ENCODE measurements at regions not wholly inside any gene's neighbourhood (a gene's known extent, or its start where the extent isn't known, plus 50 kb on each side); places are given as distances from the start of the nearest gene placed in this dataset.
"Not testable (repeated sequence)": the region's sequence is repeated elsewhere in the genome, so short reads cannot be mapped to it uniquely, and the experiment has no call there.

DNA sequence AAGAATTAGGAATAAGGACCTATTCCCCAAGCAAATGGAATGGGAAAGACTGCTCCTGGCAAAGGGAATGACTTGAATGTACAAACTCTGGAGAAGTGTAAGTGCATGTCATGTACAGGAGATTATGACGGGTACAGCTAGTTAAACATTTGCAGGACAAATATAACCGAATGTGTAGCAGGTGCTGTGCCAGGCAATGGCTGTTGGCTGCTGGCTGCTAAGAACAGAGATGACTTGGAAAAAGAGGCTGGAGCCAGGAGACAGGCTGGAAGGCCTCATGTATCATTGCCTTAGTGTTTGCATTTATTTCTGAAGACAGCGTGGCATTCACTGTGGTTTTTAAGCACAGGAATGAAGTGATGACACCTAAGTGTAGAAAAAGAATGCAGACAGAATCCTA is 136.8 kb downstream of the TTC8 start:
- TF ChIP-seq GATA1 (IDR thresholded peaks at IDR 0.05; ENCODE audit: low read depth, low read length): no peak
- TF ChIP-seq POLR2A (IDR thresholded peaks at IDR 0.05; ENCODE audit: low read length): no peak
- no peak for DNase-seq

DNA sequence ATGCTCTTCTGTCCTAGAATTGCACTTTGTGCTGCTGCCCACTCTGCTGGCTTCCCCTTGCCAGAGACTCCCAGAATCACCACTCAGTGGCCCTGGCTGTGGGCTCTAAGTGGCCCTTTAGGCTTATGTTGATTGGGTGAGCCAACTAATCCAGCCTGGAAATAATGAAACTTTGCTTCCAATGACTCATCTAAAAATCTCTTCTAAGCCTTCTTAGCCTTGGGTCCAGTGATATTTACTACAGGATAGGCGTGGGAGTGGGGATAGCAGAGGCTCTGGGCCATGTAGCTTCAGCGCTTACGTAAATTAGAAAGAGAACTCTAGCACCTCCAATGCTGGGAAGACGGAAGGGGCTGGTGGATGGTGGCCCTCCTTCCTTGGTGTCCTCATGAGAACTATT is 137.9 kb downstream of the TTC8 start:
- no peak for DNase-seq
- TF ChIP-seq POLR2A (IDR thresholded peaks at IDR 0.05; ENCODE audit: low read length) (no peak), GATA1 (IDR thresholded peaks at IDR 0.05; ENCODE audit: low read depth, low read length) (no peak)

DNA sequence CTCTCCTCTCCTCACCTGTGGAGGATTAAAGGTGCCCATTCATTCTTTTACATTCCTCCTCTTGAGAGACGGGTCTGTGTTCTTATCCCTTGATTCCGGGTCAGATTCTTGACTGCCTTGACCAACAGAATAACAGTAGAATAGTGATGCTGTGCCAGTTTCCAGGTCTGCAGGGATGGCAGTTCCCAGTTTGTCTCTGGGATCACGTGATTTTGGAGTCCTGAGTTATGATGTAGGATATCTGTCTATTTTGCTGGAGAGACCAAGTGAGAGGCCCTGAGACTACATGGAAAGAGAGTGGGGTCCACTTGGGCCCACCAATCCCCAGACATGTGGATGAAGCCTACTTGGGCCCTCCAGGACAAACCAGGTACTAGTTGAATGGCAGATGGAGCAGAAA is 142.8 kb downstream of the TTC8 start:
- TF ChIP-seq GATA1 (IDR thresholded peaks at IDR 0.05; ENCODE audit: low read depth, low read length): no peak
- TF ChIP-seq POLR2A (IDR thresholded peaks at IDR 0.05; ENCODE audit: low read length): no peak
- no peak for DNase-seq

DNA sequence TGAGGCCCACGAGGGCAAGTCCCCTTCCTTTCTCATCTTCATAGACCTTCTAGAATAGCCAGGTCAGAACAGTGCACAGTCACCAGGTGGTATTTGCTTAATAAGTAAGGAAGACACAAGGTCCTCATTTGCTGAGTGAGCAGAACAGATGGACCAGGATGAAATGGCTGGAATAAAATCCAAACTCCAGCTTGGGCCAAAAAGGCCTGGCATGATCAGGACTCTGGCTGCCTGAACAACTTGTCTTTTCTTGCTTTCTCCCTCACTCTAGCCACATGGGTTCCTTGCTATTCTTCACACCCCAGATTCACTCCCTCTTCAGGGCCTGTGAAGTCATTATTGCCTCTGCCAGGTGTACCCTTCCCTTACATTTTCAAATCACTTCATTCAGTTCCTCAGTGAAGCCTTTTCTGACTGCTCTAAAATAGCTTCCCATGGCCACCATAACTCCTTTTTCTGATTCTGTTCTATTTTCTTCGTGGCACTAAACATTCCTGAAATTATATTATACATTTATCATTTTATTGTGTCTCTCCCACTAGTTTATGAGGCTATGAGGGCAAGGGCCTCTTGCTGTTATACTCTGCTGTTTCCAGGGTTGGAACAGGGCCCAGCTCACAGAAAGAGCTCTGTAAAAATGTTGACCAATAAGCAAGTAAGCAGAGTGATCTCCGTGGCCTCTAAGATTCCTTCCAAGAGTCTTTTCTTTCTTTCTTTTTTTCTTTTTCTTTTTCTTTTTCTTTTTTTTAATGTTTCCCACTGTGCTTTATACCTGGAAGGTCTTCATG is 150.8 kb downstream of the TTC8 start:
- TF ChIP-seq POLR2A (IDR thresholded peaks at IDR 0.05; ENCODE audit: low read length) (no peak), GATA1 (IDR thresholded peaks at IDR 0.05; ENCODE audit: low read depth, low read length) (no peak)
- no peak for DNase-seq

DNA sequence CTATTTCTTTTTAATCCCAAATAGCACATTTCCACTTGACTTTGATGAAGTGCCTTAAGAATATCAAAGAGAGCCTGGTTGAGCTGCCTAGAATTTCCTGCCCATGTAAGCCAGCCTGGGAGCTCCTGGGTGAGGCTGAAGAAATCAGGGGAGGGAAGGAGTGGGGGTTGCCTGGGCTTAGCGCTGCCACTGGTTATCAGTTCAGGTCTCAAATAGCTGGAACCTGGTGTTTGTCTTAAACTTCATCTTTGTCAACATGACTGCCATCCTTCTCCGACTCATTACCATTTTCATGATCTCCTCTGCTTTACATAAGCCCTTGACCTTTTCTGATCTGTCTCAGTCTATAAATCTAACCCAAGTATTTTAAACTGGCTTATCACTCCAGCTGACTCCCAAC is 151.5 kb downstream of the TTC8 start:
- no peak for TF ChIP-seq POLR2A (IDR thresholded peaks at IDR 0.05; ENCODE audit: low read length)
- TF ChIP-seq GATA1 (IDR thresholded peaks at IDR 0.05; ENCODE audit: low read depth, low read length): no peak

DNA sequence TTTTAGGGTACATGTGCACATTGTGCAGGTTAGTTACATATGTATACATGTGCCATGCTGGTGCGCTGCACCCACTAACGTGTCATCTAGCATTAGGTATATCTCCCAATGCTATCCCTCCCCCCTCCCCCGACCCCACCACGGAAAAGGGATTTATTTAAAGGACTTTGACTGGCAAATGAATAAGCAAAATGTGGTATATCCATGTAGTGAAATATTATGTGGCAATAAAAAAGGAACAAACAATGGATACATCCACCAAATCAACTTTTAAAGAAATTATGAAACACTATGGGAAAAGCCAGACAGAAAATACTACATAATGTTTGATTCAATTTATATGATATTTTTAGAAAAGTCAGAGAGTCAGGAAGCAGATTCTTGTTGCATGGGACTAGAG is 156.5 kb downstream of the TTC8 start:
- DNase-seq: not testable (repeated sequence)

More for the DNA sequence above, 151.5 kb downstream of the TTC8 start:
- DNase-seq: no peak

DNA sequence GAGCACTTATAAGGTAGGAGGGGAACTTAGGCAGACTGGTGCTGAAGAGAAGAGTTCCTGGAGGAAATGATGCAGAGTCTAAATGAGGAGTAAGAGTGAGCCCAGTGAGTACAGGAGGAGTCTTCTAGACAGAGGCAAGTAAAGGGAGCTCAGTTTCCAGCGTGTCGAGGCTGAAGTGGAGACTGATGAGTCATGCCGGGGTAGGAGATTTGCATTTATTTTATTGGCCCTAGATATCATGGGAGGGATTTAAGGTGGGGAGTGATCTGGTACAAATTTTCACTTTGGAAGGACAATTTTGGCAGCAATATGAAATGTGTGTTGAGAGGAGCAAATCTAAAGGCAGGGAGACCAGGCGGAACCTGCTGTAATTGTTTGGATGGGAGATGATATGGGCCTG is 157.5 kb downstream of the TTC8 start:
- DNase-seq: no peak
- no peak for TF ChIP-seq GATA1 (IDR thresholded peaks at IDR 0.05; ENCODE audit: low read depth, low read length)
- no peak for TF ChIP-seq POLR2A (IDR thresholded peaks at IDR 0.05; ENCODE audit: low read length)

DNA sequence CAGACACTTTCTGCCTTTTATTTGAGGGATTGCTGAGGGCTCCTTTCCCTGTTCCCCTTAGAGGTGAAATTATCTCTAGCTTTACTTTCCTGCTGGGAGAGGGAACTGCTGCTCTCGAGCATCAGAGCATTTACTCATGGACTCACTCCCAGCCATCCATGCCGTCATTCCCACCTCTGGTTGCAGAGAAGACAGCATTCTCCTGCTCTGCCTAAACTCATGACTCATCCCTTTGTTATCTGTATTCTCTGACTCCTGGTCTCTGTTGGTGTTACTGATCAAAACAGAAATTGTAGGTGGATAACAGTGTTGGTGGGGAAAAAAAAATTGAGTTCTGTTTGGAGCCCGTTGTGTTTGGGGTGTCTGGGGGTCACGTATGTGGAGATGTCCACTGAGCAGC is 159.3 kb downstream of the TTC8 start:
- no peak for DNase-seq
- no peak for TF ChIP-seq POLR2A (IDR thresholded peaks at IDR 0.05; ENCODE audit: low read length)
- TF ChIP-seq GATA1 (IDR thresholded peaks at IDR 0.05; ENCODE audit: low read depth, low read length): no peak

DNA sequence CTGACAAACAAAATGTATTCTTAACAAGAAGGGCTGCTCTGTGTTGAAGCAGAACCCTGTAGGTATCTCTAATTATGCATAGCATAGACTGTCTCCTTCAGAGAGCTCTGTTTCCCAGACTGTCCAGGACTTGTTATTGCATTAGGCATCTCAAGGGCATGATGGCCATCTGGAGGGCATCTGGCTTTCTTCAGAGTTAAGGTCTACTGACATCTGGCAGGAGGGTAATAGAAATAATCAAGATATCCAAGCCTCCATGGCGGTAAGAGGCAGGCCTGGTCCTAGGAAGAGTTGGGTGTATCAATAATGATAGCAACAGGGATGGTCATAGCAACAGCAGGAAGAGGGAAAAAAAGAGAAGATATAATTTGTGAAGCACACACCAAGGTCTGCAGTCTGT is 161.2 kb downstream of the TTC8 start:
- no peak for TF ChIP-seq GATA1 (IDR thresholded peaks at IDR 0.05; ENCODE audit: low read depth, low read length)
- TF ChIP-seq POLR2A (IDR thresholded peaks at IDR 0.05; ENCODE audit: low read length): no peak
- no peak for DNase-seq

DNA sequence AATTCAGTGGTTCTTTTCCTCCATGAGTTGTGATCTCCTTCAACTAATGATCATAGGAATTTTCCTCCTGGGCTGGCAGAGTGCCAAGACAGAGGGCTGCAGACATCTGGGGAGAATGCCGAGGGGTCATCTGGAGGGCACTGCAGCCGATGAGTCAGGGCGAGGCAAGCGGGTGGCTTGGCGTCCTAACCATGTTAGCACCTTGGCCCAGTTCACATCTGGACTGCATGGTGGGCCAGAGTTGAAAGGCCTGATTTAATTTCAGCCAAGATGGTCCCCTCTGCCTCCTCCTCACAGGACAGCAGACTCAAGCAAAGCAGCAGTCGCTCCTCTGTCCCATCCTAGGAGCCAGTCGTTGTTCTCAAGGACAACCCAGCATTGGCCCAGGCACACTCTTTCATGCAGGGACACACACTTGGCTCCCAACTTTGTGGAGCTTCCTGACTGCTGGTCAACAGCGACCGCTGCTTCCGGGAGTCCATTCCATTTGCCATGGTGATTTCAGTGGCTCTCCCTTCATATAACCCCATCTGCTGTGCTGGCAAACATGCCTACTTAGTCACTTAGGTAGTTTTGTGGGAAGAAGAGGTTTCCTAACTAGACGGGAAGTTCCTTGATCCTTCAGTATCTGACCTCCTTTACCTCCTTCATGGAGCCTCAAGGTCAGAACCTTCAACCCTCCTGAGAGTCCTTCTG is 161.8 kb downstream of the TTC8 start:
- no peak for TF ChIP-seq POLR2A (IDR thresholded peaks at IDR 0.05; ENCODE audit: low read length)
- no peak for TF ChIP-seq GATA1 (IDR thresholded peaks at IDR 0.05; ENCODE audit: low read depth, low read length)
- DNase-seq: no peak

DNA sequence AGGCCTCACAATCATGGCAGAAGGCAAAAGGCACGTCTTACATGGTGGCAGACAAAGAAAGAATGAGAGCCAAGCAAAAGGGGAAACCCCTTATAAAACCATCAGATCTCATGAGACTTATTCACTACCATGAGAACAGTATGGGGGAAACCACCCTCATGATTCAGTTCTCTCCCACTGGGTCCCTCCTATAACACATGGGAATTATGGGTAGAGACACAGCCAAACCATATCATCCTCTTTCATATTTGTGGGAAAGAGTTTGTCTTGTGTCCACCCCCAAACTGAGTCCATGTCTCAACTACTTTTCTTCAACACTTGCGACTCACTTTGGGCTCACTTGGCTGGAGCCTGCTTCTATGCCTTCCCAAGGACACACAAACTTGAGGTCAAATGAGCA is 162.5 kb downstream of the TTC8 start:
- not testable (repeated sequence) for DNase-seq

DNA sequence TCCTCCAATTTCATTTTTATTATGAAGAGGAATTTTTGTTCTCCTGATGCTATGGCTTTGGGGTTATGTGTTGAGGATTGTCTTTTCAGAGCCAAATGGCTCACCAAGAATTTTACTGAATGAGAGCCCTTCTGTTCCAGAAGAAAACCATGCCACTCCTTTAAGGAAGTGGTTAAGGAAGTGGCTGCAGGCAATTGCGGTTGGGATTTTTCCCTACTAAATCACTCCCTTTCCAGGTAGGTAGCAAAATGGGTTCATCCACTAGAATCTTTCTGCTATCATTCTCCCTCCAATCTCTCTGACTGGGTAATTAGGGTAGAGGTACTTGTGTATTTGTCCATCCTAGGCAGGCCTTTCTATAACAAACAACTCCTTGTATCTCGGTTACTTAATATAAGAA is 163.1 kb downstream of the TTC8 start:
- no peak for DNase-seq
- TF ChIP-seq GATA1 (IDR thresholded peaks at IDR 0.05; ENCODE audit: low read depth, low read length): no peak
- no peak for TF ChIP-seq POLR2A (IDR thresholded peaks at IDR 0.05; ENCODE audit: low read length)

DNA sequence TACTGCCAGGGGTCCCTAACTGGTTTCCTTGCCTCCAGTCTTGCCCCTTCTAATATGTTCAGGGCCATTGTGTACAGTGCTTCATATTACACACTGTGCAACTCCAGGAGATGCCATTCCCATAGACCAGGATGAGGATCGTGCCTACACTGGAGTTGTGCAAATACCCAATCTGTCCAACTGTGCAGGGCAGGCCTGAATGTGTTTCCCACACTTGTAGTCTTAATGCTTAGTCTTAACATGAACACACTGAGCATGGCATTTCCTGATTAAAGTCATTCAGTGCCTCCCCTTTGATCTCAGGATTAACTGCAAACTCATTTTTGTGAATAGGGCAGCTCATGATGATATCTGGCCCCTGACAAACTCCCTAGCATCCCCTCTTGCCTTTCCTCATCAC is 165.5 kb downstream of the TTC8 start:
- no peak for DNase-seq
- TF ChIP-seq POLR2A (IDR thresholded peaks at IDR 0.05; ENCODE audit: low read length): no peak
- TF ChIP-seq GATA1 (IDR thresholded peaks at IDR 0.05; ENCODE audit: low read depth, low read length): no peak

DNA sequence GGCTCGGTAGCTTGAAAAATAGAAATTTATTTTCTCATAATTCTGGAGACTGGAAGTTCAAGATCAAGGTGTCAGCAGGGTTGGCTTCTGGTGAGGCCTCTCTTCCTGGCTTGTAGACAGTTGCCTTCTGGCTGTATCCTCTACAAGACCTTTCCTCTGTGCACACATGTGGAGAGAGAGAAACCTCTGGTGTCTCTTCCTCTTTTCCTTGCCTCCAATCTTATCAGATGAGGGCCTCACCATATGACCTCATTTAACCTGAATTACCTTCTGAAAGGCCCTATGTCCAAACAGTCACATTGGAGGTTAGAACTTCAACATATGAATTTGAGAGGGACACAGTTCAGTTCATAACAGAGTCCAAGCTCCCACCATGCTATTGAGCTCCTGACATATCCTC is 166.4 kb downstream of the TTC8 start:
- TF ChIP-seq POLR2A (IDR thresholded peaks at IDR 0.05; ENCODE audit: low read length) (no peak), GATA1 (IDR thresholded peaks at IDR 0.05; ENCODE audit: low read depth, low read length) (no peak)
- no peak for DNase-seq

DNA sequence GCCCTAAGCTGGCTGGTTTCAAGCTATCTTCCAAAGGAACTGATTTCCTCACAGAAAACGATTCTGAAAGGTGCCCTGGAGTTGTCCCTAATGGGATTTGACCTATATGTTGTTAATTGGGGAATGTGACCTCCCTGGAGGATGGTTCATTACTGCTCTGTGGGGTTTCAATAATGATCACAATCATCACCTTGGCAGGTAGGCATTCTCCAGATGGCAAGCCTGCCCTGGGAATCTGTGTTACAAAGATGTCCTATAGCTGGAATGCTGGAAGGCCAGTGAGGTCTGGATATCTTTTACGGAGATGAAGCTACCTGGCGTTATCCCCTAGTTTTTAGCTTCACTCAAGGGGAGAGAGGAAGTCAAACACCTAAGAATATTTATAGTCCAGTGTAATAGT is 167.6 kb downstream of the TTC8 start:
- TF ChIP-seq POLR2A (IDR thresholded peaks at IDR 0.05; ENCODE audit: low read length): no peak
- TF ChIP-seq GATA1 (IDR thresholded peaks at IDR 0.05; ENCODE audit: low read depth, low read length): no peak
- no peak for DNase-seq

All from erythroblast (primary cell).